GM12878 (cell line): ENCODE measurements at regions not wholly inside any gene's neighbourhood (a gene's known extent, or its start where the extent isn't known, plus 50 kb on each side); places are given as distances from the start of the nearest gene placed in this dataset.

Experiments used
- ATAC-seq: fragments of 200-7000 bp; cut with Tn5 transposase; 3 replicates; pipeline ENCODE4 v1.9.1; 2020; ENCODE audit warnings: mild to moderate bottlenecking, moderate library complexity
- BruUV-seq: library from RNA; stranded (reverse); fragments of 400-500 nt; replicated peaks from 2 replicates; lab custom pipeline; 2021; lab: Mats Ljungman, UMichigan
- CTCF ChIA-PET: fragments of 300-600 bp; sonication (Branson Sonifier 250); formaldehyde crosslinking; extraction: SDS; loops from one replicate; lab custom pipeline; 2021; ENCODE audit warnings: inconsistent platforms; lab: Yijun Ruan, JAX
- POLR2A ChIA-PET: fragments of 350-600 bp; formaldehyde crosslinking; extraction: SDS; loops from one replicate; lab custom pipeline; 2021; ENCODE audit warnings: inconsistent platforms; lab: Charles Lee
- RAD21 ChIA-PET: fragments of 300-600 bp; sonication (Branson Sonifier 250); formaldehyde crosslinking; loops from one replicate; lab custom pipeline; 2023; ENCODE audit warnings: antibody characterized with exemption; ENCODE audit not compliant: unreplicated experiment; lab: Charles Lee
- SMC1A ChIA-PET: fragments of 300-600 bp; sonication (Branson Sonifier 250); formaldehyde crosslinking; loops from one replicate; lab custom pipeline; 2023; ENCODE audit not compliant: unreplicated experiment, uncharacterized antibody; lab: Charles Lee
- DNase-seq: peaks from one replicate; pipeline ENCODE4 v3.0.0-alpha.2; 2011; ENCODE audit warnings: low read depth, low spot score
- FAIRE-seq: peaks from 3 replicates; lab custom pipeline; 2011; peaks lifted over from hg19 to GRCh38; lab: Jason Lieb, UNC
- H2AFZ ChIP-seq: 2 replicates; pipeline ENCODE4 v1.6.0; 2011; ENCODE audit warnings: low read depth, low read length, control low read depth; ENCODE audit not compliant: control insufficient read depth
- H3K27ac ChIP-seq: 2 replicates; pipeline ENCODE4 v1.5.1; 2011; ENCODE audit warnings: control low read depth; ENCODE audit not compliant: control insufficient read depth, insufficient read depth
- H3K27me3 ChIP-seq, 2 experiments: replicated peaks in 1 of 2; 2 replicates each; pipeline versions ENCODE4 v1.6.0 to v1.6.1; 2011; ENCODE audit warnings: low read length in 1 of 2; ENCODE audit not compliant: control insufficient read depth in 2 of 2, insufficient read depth in 2 of 2
- H3K36me3 ChIP-seq, 2 experiments: 2 replicates each; pipeline ENCODE4 v1.5.1; 2011; ENCODE audit warnings: low read length in 1 of 2; ENCODE audit not compliant: control insufficient read depth in 2 of 2, insufficient read depth in 2 of 2
- H3K4me1 ChIP-seq: 2 replicates; pipeline ENCODE4 v1.6.1; 2011; ENCODE audit warnings: mild to moderate bottlenecking, low read length, moderate library complexity, mixed read lengths; ENCODE audit not compliant: control insufficient read depth, insufficient read depth
- H3K4me2 ChIP-seq: 2 replicates; pipeline ENCODE4 v1.6.0; 2011; ENCODE audit warnings: control low read depth; ENCODE audit not compliant: control insufficient read depth, insufficient read depth
- H3K4me3 ChIP-seq: fragments of 200-600 bp; sonication (generic); 2 replicates; pipeline ENCODE4 v1.5.1; 2016
- H3K79me2 ChIP-seq: 2 replicates; pipeline ENCODE4 v1.6.0; 2011; ENCODE audit warnings: low read length; ENCODE audit not compliant: control insufficient read depth, insufficient read depth
- H3K9ac ChIP-seq: 2 replicates; pipeline ENCODE4 v1.8.0; 2011; ENCODE audit warnings: low read length, control low read depth, mixed read lengths; ENCODE audit not compliant: control insufficient read depth, insufficient read depth
- H3K9me3 ChIP-seq: replicated peaks from 3 replicates; pipeline ENCODE4 v1.5.1; 2011; ENCODE audit warnings: mild to moderate bottlenecking, low read length; ENCODE audit not compliant: control insufficient read depth, insufficient read depth
- H4K20me1 ChIP-seq: 2 replicates; pipeline ENCODE4 v1.6.0; 2011; ENCODE audit not compliant: control insufficient read depth, insufficient read depth
- MTA2 ChIP-seq: fragments of 450-650 bp; IDR thresholded peaks from 2 replicates; pipeline ENCODE4 v1.6.1; 2016; ENCODE audit warnings: low read depth, mild to moderate bottlenecking, moderate library complexity
- NRF1 ChIP-seq: conservative IDR thresholded peaks from 2 replicates; pipeline ENCODE4 v1.6.1; 2011; ENCODE audit warnings: mild to moderate bottlenecking, low read depth, low read length, improper control_type of control experiment
- POLR2AphosphoS5 ChIP-seq: IDR thresholded peaks from 2 replicates; pipeline ENCODE4 v1.6.1; 2011; ENCODE audit warnings: mild to moderate bottlenecking, low read length, inconsistent platforms
- RAD51 ChIP-seq: fragments of 450-650 bp; IDR thresholded peaks from 2 replicates; pipeline ENCODE4 v1.6.1; 2016; ENCODE audit warnings: moderate library complexity, mild to moderate bottlenecking, inconsistent platforms
- SMAD5 ChIP-seq: IDR thresholded peaks from 2 replicates; pipeline ENCODE4 v1.6.1; 2016; ENCODE audit warnings: antibody characterized with exemption, low read depth
- ZBTB40 ChIP-seq: fragments of 450-650 bp; IDR thresholded peaks from 2 replicates; pipeline ENCODE4 v1.6.1; 2016; ENCODE audit warnings: mild to moderate bottlenecking, moderate library complexity, borderline replicate concordance
- ZNF622 ChIP-seq: fragments of 450-650 bp; IDR thresholded peaks from 2 replicates; pipeline ENCODE4 v1.6.1; 2017; ENCODE audit warnings: mild to moderate bottlenecking, inconsistent platforms
- WGBS: methylation state at CpG from one replicate; pipeline ENCODE4 v1.1.6; 2016; ENCODE audit warnings: low lambda C conversion rate; ENCODE audit not compliant: insufficient replicate concordance, insufficient coverage; ENCODE audit errors: missing lambda C conversion rate; 5-methylcytosine and 5-hydroxymethylcytosine counted together
- in situ Hi-C: fragments of 300-500 bp; cut with MboI; formaldehyde crosslinking; loops from 9 replicates; pipeline ENCODE4 v1.14.3; 2018; ENCODE audit warnings: mixed read lengths
- intact Hi-C: fragments of 100-400 bp; cut with micrococcal nuclease; formaldehyde crosslinking; loops from one replicate; pipeline ENCODE4 v1.14.2; 2022; ENCODE audit not compliant: unreplicated experiment

DNA sequence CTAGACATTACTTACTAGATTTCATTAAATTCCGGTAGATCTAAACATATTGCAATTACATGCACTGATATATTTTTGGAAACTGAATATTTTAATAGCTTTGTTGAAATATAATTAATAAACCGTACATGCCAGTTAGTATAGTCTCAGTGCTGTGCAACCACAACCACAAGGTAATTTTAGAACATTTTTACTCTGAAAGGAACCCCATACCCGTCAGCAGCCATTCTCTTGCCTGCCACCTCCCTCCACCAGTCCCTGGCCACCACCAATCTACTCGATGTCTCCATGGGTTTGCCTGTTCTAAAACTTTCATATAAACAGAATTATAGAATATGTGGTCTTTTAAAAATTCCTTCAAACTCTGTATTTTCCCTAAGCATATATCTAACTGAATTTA, 293.9 kb downstream of the THBS2 start:
- WGBS, result 12% methylated on average over 4 of the region's 4 CpGs
- intact Hi-C loops, result loop anchor here (5.0 kb wide), 2 partner anchors 1558 to 1573 kb away; no protein-coding TSS in a partner anchor
- Histone ChIP-seq H3K27me3 (no peaks in the 10 kb centered on the region), H3K36me3 (no peaks in the 10 kb centered on the region), H3K79me2 (no peaks in the 10 kb centered on the region), H4K20me1 (no peaks in the 10 kb centered on the region), H2AFZ (no peak overlapping the region), H3K4me3 (no peak overlapping the region), H3K9ac (no peak overlapping the region), H3K9me3 (no peaks in the 10 kb centered on the region), H3K4me2 (no peak overlapping the region), H3K4me1 (no peaks in the 10 kb centered on the region), H3K27ac (no peak overlapping the region)
- FAIRE-seq (no peak), DNase-seq (no peak), ATAC-seq (no peak)
- CTCF ChIA-PET, result interaction anchor here (1.3 kb wide), 1 partner anchor 11 kb away, joined by 4 read pairs; no protein-coding TSS in a partner anchor
- POLR2A ChIA-PET, result no interaction called here
- TF ChIP-seq ZNF622 (no peak), SMAD5 (no peak), RAD51 (no peak), MTA2 (no peak), POLR2AphosphoS5 (no peak), ZBTB40 (no peak), NRF1 (no peak)
- SMC1A ChIA-PET, result no interaction called here
- in situ Hi-C loops, result loop anchor here (10.0 kb wide), 1 partner anchor 1555 kb away; no protein-coding TSS in a partner anchor
- BruUV-seq, result no TSS peak
- RAD21 ChIA-PET, result no interaction called here
